ENCODE measurements at regions not wholly inside any gene's neighbourhood (a gene's known extent, or its start where the extent isn't known, plus 50 kb on each side); places are given as distances from the start of the nearest gene placed in this dataset.

DNA sequence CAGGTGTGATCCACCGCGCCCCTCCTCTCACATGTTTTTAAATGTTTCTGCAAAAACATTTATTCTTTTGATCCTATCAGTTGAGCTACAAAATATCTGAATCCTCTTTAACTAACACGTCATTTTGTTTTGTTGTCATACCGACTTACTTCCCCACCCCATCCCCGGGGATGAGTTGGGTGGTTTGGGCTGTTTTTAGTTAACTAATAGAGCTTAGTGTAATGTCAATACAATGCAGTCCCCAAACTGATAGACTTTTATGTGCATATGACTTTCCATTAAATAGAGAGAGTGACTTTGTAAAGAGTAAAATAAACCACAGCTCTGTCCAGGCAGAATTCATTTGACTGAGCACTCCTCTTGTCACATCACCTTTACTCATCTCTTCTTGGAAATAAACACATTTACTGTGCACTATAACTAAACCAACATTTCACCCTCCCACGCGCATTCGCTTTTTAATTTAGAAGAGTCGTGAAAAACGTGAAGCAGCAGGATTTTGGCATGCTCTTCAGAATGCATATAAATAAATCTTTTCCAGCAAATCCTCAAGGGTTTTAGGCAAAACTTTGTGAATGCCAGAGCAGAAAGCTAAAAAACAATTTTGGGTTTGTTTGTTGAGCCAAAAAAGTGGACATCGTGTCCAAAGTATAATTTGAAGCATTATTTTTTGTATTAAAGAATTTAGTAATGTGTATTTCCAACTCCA is 187.4 kb upstream of the MGMT start:
- DNase-seq (ENCODE audit: extremely low read depth, low read depth), result no peak
- TF ChIP-seq CTCF (IDR thresholded peaks at IDR 0.05; ENCODE audit: low read depth, low read length, missing control alignments), result no peak
- H3K4me3 ChIP-seq (replicated peaks; ENCODE audit: low read depth, low read length), result no peak overlapping the region

GRCh38 chr10:129280155-129280502 is 186.9 kb upstream of the MGMT start:
- no peak for TF ChIP-seq CTCF (IDR thresholded peaks at IDR 0.05; ENCODE audit: low read depth, low read length, missing control alignments)
- DNase-seq (ENCODE audit: extremely low read depth, low read depth), result no peak
- no peak overlapping the region for H3K4me3 ChIP-seq (replicated peaks; ENCODE audit: low read depth, low read length)

- TF ChIP-seq CTCF (IDR thresholded peaks at IDR 0.05; ENCODE audit: low read depth, low read length, missing control alignments), result no peak
- DNase-seq (ENCODE audit: extremely low read depth, low read depth), result no peak
- no peak overlapping the region for H3K4me3 ChIP-seq (replicated peaks; ENCODE audit: low read depth, low read length)
Observed at GRCh38 chr10:129280908-129281586, 186.0 kb upstream of the MGMT start.

DNA sequence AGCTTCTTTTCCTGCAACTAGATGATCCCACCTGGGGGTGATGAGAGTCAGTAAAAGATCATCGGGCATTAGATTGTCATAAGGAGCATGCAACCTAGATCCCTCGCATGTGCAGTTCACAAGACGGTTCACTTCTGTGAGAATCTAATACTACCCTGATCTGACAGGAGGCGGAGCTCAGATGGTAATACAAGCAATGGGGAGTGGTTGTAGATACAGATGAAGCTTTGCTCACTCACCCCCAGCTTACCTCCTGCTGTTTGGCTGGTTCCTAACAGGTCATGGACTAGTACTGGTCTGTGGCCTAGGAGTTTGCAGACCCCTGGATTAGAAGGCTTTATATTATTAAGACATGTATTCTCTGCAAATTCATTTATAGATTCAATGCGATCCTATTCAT is 181.6 kb upstream of the MGMT start:
- no peak for DNase-seq (ENCODE audit: extremely low read depth, low read depth)
- no peak for TF ChIP-seq CTCF (IDR thresholded peaks at IDR 0.05; ENCODE audit: low read depth, low read length, missing control alignments)

DNA sequence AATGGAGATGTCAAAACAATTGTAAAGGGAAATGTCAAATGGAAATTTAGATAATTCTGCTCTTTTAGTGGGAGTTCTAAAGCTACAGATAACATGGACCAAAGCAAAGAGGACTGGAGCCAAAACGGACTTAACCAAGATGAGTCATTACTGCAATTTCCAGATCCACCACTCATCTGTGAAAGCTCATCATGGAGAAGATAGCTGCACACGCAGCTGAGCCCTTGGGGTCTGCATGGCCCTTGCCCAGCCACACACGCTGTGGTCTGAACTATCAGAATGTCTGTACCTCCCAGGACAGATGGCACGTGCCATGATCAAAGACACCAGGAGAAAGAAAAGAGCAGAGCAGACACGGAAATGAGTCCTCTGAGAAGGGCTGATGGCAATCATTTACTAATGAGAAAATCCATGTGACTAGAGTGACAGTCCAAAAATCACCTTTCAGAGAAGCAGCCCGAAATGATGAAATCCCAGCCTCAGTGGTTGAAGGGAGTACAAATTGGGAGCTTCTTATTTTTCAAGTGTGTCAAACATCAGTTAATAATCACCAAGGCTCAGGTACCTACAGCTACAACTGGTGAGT is 177.9 kb upstream of the MGMT start:
- DNase-seq (ENCODE audit: extremely low read depth, low read depth), result no peak
- H3K4me3 ChIP-seq (replicated peaks; ENCODE audit: low read depth, low read length), result no peak overlapping the region
- TF ChIP-seq CTCF (IDR thresholded peaks at IDR 0.05; ENCODE audit: low read depth, low read length, missing control alignments), result no peak

More for the DNA sequence above, 181.6 kb upstream of the MGMT start:
- no peak overlapping the region for H3K4me3 ChIP-seq (replicated peaks; ENCODE audit: low read depth, low read length)

DNA sequence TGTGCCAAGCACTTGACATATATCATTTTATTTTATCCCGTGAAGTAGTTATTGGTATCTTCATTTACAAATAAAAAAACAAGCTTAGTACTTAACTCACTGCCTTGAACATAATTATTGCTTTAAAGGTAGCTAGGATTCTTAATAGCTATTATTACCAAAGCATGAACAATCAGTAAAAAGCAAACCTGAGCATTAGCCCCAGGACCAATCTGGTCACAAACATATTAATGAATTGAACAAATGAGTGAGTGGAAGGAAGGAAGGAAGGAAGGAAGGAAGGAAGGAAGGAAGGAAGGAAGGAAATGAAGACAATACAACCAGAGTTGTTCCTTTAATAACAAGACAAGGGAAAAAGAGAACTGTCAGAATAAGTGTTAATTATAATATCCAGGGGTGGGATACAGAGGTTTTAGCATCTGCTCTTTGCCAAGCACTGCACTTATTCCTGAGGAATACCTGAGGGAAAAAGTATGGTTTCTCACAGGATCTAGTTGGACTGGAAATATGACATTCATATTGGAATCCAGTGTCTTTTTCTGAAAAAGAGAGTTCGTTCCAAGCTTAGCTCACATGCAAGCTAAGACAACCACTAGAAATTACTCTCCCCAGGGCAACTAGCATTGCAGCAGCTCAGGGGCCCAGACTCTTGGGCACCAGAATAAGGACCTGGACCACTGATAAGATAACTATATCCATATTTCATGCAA is 172.9 kb upstream of the MGMT start:
- no peak overlapping the region for H3K4me3 ChIP-seq (replicated peaks; ENCODE audit: low read depth, low read length)
- TF ChIP-seq CTCF (IDR thresholded peaks at IDR 0.05; ENCODE audit: low read depth, low read length, missing control alignments), result no peak
- DNase-seq (ENCODE audit: extremely low read depth, low read depth), result no peak

Data from HFF-Myc (cell line).